PFSK-1 (cell line): ENCODE measurements at regions not wholly inside any gene's neighbourhood (a gene's known extent, or its start where the extent isn't known, plus 50 kb on each side); places are given as distances from the start of the nearest gene placed in this dataset.

Experiments used
- POLR2AphosphoS5 ChIP-seq: IDR thresholded peaks from 2 replicates; pipeline ENCODE4 v1.6.1; 2012; ENCODE audit warnings: low read depth, mild to moderate bottlenecking, control low read depth, low read length, moderate library complexity
- SIN3A ChIP-seq: IDR thresholded peaks from 2 replicates; pipeline ENCODE4 v1.6.1; 2012; ENCODE audit warnings: mild to moderate bottlenecking, low read length, moderate library complexity, borderline replicate concordance; ENCODE audit not compliant: insufficient read depth
- TAF1 ChIP-seq: IDR thresholded peaks from 2 replicates; pipeline ENCODE4 v1.6.1; 2012; ENCODE audit warnings: low read length, control low read depth, borderline replicate concordance; ENCODE audit not compliant: insufficient read depth
- TF ChIP-seq, protein P1 (sequence below), 2 experiments: IDR thresholded peaks; 2 replicates each; pipeline versions ENCODE4 v1.6.1 to v1.8.0; 2011 to 2012; ENCODE audit warnings: low read depth in 2 of 2, low read length in 2 of 2, control low read depth in 1 of 2, inconsistent platforms in 1 of 2, mild to moderate bottlenecking in 1 of 2, moderate library complexity in 1 of 2; ENCODE audit not compliant: insufficient read depth in 1 of 2

DNA sequence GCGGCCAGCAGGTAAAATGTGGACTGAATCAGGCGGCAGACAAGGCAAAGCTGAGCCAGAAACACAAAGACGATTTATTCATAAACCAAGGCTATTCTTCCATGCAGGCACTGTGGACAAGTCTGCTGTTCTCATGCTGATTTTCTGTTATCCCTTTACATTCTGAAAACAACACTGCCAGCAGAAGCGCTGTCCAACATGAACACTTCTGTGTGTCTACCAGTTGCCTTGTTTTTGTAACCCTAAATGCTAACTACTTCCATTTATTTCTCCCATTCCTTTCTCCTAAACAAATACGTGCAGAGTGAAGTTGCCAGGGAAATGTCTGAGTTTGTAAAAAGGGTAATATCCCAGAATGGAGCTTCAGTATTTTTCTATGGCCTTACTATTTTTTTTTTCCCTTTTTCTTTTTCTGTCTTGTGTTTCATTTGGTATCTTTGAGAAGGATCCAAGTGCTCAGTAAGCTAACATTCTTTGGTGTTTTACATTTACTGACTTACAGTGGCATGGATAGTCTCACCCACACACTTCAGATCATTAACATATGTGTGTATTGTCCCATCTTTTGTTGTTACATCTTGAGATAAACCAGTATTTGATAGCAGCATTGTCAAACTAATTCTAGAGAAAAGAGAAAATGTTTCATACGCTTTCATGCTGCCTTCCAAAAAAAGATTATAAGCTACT lies 1308.9 kb upstream of the MAP3K7 start:
- TF ChIP-seq TAF1 (no peak), POLR2AphosphoS5 (no peak), SIN3A (no peak)
- TF ChIP-seq, protein P1, sequence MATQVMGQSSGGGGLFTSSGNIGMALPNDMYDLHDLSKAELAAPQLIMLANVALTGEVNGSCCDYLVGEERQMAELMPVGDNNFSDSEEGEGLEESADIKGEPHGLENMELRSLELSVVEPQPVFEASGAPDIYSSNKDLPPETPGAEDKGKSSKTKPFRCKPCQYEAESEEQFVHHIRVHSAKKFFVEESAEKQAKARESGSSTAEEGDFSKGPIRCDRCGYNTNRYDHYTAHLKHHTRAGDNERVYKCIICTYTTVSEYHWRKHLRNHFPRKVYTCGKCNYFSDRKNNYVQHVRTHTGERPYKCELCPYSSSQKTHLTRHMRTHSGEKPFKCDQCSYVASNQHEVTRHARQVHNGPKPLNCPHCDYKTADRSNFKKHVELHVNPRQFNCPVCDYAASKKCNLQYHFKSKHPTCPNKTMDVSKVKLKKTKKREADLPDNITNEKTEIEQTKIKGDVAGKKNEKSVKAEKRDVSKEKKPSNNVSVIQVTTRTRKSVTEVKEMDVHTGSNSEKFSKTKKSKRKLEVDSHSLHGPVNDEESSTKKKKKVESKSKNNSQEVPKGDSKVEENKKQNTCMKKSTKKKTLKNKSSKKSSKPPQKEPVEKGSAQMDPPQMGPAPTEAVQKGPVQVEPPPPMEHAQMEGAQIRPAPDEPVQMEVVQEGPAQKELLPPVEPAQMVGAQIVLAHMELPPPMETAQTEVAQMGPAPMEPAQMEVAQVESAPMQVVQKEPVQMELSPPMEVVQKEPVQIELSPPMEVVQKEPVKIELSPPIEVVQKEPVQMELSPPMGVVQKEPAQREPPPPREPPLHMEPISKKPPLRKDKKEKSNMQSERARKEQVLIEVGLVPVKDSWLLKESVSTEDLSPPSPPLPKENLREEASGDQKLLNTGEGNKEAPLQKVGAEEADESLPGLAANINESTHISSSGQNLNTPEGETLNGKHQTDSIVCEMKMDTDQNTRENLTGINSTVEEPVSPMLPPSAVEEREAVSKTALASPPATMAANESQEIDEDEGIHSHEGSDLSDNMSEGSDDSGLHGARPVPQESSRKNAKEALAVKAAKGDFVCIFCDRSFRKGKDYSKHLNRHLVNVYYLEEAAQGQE (IDR thresholded peaks at IDR 0.05; ENCODE audit: insufficient read depth in 1 of 2, low read depth in 2 of 2, low read length in 2 of 2), result peak; percentile 62 to 87; a peak in 3 of 4 replicates
